ENCODE measurements at regions not wholly inside any gene's neighbourhood (a gene's known extent, or its start where the extent isn't known, plus 50 kb on each side); places are given as distances from the start of the nearest gene placed in this dataset.
"Not testable (repeated sequence)": the region's sequence is repeated elsewhere in the genome, so short reads cannot be mapped to it uniquely, and the experiment has no call there.

GRCh38 chr2:57452634-57453033 lies 594.0 kb upstream of the VRK2 start:
- no peak for ATAC-seq (replicated peaks)
- DNase-seq: no peak
- no peak overlapping the region for H3K4me3 Mint-ChIP-seq
- no peaks in the 10 kb centered on the region for H3K9me3 Mint-ChIP-seq
- no peaks in the 10 kb centered on the region for H3K36me3 Mint-ChIP-seq
- H3K4me1 Mint-ChIP-seq: no peaks in the 10 kb centered on the region
- H3K27me3 Mint-ChIP-seq: no peaks in the 10 kb centered on the region
- no peak overlapping the region for H3K27ac Mint-ChIP-seq

DNA sequence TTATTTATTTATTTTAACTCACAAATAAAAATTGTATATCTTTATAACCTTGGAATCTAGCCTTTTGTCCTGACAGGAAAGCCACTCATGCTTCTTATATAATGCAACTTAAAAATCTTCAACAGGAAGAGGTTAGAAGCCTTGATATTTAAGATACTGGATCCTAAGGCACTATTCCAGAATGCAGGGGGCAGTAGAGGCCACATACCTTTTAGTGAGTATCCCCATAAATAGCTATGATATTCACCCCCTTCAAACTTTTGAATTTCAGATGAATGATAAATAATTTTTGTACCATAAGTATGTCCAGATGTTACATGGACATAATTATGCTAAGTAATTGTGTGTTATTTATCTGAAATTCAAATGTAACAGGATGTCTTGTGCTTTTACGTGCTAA lies 592.7 kb upstream of the VRK2 start:
- H3K4me1 Mint-ChIP-seq: no peaks in the 10 kb centered on the region

GRCh38 chr2:57460396-57461276 lies 586.0 kb upstream of the VRK2 start:
- no peak overlapping the region for H3K27ac Mint-ChIP-seq
- H3K27me3 Mint-ChIP-seq: no peaks in the 10 kb centered on the region
- no peak overlapping the region for H3K4me3 Mint-ChIP-seq
- no peaks in the 10 kb centered on the region for H3K36me3 Mint-ChIP-seq
- H3K4me1 Mint-ChIP-seq: no peaks in the 10 kb centered on the region
- ATAC-seq (replicated peaks) (no peak), DNase-seq (no peak)
- peaks cover 0 to 1% of the 10 kb centered on the region in 2 donors for H3K9me3 Mint-ChIP-seq

More for the DNA sequence above, 592.7 kb upstream of the VRK2 start:
- ATAC-seq (replicated peaks) (no peak), DNase-seq (no peak)
- no peak overlapping the region for H3K27ac Mint-ChIP-seq
- no peak overlapping the region for H3K4me3 Mint-ChIP-seq
- H3K27me3 Mint-ChIP-seq: no peaks in the 10 kb centered on the region
- H3K9me3 Mint-ChIP-seq: peaks cover 0 to 1% of the 10 kb centered on the region in 2 donors
- no peaks in the 10 kb centered on the region for H3K36me3 Mint-ChIP-seq

DNA sequence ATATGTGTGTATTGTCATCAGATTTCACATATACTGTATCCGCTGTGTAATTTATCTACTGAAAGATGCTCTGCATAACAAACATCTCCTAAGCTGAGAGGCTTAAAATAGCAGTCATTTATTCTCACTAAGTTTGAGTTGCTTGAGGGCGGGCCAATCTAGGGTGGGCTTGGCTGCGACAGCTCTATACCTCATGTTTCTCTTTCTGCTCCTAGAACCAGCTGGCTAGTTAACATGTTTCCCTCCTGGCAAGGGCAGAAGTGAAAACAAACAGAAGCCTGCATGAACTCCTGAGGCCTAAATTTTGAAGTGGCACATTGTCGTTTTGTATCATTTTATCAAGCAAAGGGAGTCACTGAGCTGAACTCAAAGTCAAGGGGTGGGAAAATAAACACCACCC lies 585.0 kb upstream of the VRK2 start:
- H3K36me3 Mint-ChIP-seq: no peaks in the 10 kb centered on the region
- H3K27me3 Mint-ChIP-seq: no peaks in the 10 kb centered on the region
- no peaks in the 10 kb centered on the region for H3K4me1 Mint-ChIP-seq
- H3K27ac Mint-ChIP-seq: no peak overlapping the region
- H3K4me3 Mint-ChIP-seq: no peak overlapping the region
- peaks cover 0 to 1% of the 10 kb centered on the region in 2 donors for H3K9me3 Mint-ChIP-seq
- ATAC-seq (replicated peaks): no peak
- DNase-seq: no peak

DNA sequence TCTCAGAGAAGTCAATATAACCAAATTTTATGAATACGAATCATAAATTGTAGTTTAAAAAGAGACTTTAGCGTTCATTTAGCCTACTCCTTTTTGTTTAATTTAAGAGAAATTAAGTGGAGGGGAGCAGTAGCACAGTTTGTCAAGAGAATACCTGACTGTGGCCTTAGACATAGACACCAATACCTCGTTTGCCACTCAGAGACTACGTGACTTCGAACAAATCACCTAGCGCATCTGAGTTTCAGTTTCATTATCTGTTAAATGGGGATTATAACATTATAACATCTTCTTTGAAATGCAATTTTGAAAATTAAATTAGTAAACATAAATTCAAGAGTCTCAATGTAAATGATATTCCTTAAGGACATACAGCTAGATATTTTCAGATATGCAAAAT lies 581.5 kb upstream of the VRK2 start:
- H3K4me1 Mint-ChIP-seq: no peaks in the 10 kb centered on the region
- H3K27me3 Mint-ChIP-seq: no peaks in the 10 kb centered on the region
- no peak overlapping the region for H3K4me3 Mint-ChIP-seq
- DNase-seq: no peak
- H3K36me3 Mint-ChIP-seq: no peaks in the 10 kb centered on the region
- no peaks in the 10 kb centered on the region for H3K9me3 Mint-ChIP-seq
- H3K27ac Mint-ChIP-seq: no peak overlapping the region
- no peak for ATAC-seq (replicated peaks)

GRCh38 chr2:57465967-57466366 lies 580.6 kb upstream of the VRK2 start:
- no peak for DNase-seq
- ATAC-seq (replicated peaks): no peak
- no peaks in the 10 kb centered on the region for H3K36me3 Mint-ChIP-seq
- H3K9me3 Mint-ChIP-seq: no peaks in the 10 kb centered on the region
- H3K4me3 Mint-ChIP-seq: no peak overlapping the region
- H3K27me3 Mint-ChIP-seq: no peaks in the 10 kb centered on the region
- H3K4me1 Mint-ChIP-seq: no peaks in the 10 kb centered on the region
- H3K27ac Mint-ChIP-seq: no peak overlapping the region

GRCh38 chr2:57475391-57475790 lies 571.2 kb upstream of the VRK2 start:
- no peak overlapping the region for H3K27ac Mint-ChIP-seq
- no peaks in the 10 kb centered on the region for H3K4me1 Mint-ChIP-seq
- DNase-seq: no peak
- no peak for ATAC-seq (replicated peaks)
- H3K9me3 Mint-ChIP-seq: no peaks in the 10 kb centered on the region
- H3K4me3 Mint-ChIP-seq: no peak overlapping the region
- no peaks in the 10 kb centered on the region for H3K36me3 Mint-ChIP-seq
- H3K27me3 Mint-ChIP-seq: peaks cover 0 to 5% of the 10 kb centered on the region in 2 donors

DNA sequence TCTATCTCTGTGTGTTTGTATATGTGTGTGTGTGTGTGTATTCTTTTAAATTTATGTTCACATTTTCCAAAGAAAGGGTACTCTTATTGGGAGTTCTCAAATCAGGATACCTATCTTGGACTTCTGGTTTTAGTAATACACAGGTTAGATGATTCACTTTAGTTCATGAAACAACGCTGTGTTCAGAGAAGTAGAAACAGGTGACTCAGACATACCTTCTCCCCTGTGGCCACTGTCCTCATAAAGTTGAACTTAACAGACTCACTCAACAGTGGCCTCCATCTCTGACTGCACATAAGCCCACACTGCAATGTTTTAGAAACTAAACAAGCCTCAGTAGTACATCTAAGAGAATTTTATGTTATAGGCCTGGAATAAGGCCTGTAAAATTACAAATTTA lies 566.6 kb upstream of the VRK2 start:
- no peaks in the 10 kb centered on the region for H3K36me3 Mint-ChIP-seq
- H3K9me3 Mint-ChIP-seq: no peaks in the 10 kb centered on the region
- H3K27me3 Mint-ChIP-seq: peaks cover 0 to 5% of the 10 kb centered on the region in 2 donors
- ATAC-seq (replicated peaks): no peak
- DNase-seq: no peak
- no peak overlapping the region for H3K4me3 Mint-ChIP-seq
- H3K27ac Mint-ChIP-seq: no peak overlapping the region
- no peaks in the 10 kb centered on the region for H3K4me1 Mint-ChIP-seq

- ATAC-seq (replicated peaks) (no peak), DNase-seq (no peak)
- Mint-ChIP-seq H3K27me3 (no peaks in the 10 kb centered on the region), H3K9me3 (no peaks in the 10 kb centered on the region), H3K4me3 (no peak overlapping the region), H3K27ac (no peak overlapping the region), H3K4me1 (no peaks in the 10 kb centered on the region), H3K36me3 (no peaks in the 10 kb centered on the region)
Observed at GRCh38 chr2:57488061-57488460, 558.5 kb upstream of the VRK2 start.

DNA sequence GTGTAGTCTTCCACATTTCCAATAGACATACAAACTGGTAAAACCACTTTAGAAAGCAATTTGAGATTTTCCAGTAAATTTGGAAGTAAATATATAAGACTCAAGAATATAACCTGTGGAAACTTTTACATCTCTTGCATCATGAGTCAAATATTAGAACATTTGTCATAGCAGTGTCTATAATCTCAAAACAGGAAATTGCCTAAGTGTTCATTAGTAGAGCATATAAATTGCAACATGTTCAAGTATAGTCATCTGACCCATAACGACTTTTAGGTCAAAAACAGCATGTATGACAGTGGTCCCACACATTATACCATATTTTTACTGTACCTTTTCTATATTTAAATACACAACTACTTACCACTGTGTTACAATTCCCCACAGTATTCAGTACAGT lies 555.9 kb upstream of the VRK2 start:
- Mint-ChIP-seq H3K36me3 (no peaks in the 10 kb centered on the region), H3K27ac (no peak overlapping the region), H3K9me3 (peaks cover 0 to 1% of the 10 kb centered on the region in 2 donors), H3K4me3 (no peak overlapping the region), H3K27me3 (no peaks in the 10 kb centered on the region), H3K4me1 (no peaks in the 10 kb centered on the region)
- ATAC-seq (replicated peaks) (no peak), DNase-seq (no peak)

- Mint-ChIP-seq H3K4me1 (no peaks in the 10 kb centered on the region), H3K9me3 (peaks cover 0 to 1% of the 10 kb centered on the region in 2 donors), H3K36me3 (no peaks in the 10 kb centered on the region), H3K4me3 (no peak overlapping the region), H3K27ac (no peak overlapping the region), H3K27me3 (no peaks in the 10 kb centered on the region)
- DNase-seq (no peak), ATAC-seq (replicated peaks) (no peak)
Observed at GRCh38 chr2:57491213-57491612, 555.4 kb upstream of the VRK2 start.

GRCh38 chr2:57493966-57494365 lies 552.6 kb upstream of the VRK2 start:
- not testable (repeated sequence) for H3K9me3 Mint-ChIP-seq; H3K27me3 Mint-ChIP-seq; H3K27ac Mint-ChIP-seq; H3K4me3 Mint-ChIP-seq; ATAC-seq (replicated peaks); H3K4me1 Mint-ChIP-seq; H3K36me3 Mint-ChIP-seq; DNase-seq

DNA sequence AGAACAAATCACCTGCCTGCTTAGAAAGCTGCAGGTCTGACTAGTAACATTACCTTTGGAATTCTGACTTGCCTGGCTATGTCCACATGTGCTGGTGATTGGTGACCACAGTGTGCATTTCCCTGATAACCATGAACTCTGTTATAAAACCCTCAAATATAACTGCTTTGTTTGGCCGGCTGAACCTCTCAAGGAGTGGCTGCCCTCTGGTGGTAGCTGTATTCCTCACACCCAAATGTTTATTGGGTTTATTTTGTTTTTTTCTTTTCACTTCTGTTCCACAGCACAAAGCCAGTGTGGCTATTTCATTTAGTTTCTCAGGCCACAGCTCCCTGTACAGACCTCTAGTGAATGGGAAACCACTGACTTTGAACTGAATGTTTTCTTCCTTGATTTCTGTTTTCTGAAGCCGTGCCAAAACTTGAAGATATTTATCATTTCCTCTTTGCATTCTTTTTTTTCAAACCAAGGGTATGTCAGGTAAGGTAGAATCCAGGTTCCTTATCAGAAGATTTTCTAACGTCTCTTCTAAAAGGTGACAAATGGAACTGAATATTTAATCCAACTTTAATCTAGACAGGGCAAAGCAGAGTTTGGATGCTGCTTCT lies 549.0 kb upstream of the VRK2 start:
- peaks cover 0 to 1% of the 10 kb centered on the region in 2 donors for H3K9me3 Mint-ChIP-seq
- no peak overlapping the region for H3K4me3 Mint-ChIP-seq
- H3K4me1 Mint-ChIP-seq: peaks cover 3 to 7% of the 10 kb centered on the region in 2 donors
- H3K27me3 Mint-ChIP-seq: peaks cover 7% of the 10 kb centered on the region in 2 donors
- H3K36me3 Mint-ChIP-seq: no peaks in the 10 kb centered on the region
- no peak overlapping the region for H3K27ac Mint-ChIP-seq
- ATAC-seq (replicated peaks) (peak; percentile 54 to 59), DNase-seq (peak; percentile 15)

- DNase-seq (no peak), ATAC-seq (replicated peaks) (no peak)
- H3K9me3 Mint-ChIP-seq: no peaks in the 10 kb centered on the region
- no peak overlapping the region for H3K4me3 Mint-ChIP-seq
- H3K4me1 Mint-ChIP-seq: no peaks in the 10 kb centered on the region
- H3K27me3 Mint-ChIP-seq: no peaks in the 10 kb centered on the region
- H3K36me3 Mint-ChIP-seq: no peaks in the 10 kb centered on the region
- no peak overlapping the region for H3K27ac Mint-ChIP-seq
Observed at GRCh38 chr2:57504787-57505186, 541.8 kb upstream of the VRK2 start.

DNA sequence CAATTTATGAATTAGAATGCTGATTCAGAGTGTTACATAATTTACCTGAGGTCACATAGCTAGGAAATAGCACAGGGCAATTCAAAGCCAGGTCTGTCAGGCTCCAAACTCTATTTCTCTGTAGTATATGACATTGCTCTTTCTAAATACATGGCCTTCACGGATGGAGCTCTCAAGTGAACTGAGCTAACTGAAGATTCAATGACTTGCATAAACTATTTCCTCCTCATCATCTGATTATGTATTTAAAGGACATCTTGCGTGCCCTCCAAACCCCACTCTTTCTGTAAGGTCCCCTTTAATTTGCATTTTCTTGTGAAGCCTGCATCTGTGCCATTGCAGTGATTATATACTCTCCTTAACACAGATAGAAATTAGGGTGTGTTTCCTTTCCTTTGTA lies 537.4 kb upstream of the VRK2 start:
- Mint-ChIP-seq H3K36me3 (no peaks in the 10 kb centered on the region), H3K4me1 (no peaks in the 10 kb centered on the region), H3K4me3 (no peak overlapping the region), H3K27ac (no peak overlapping the region), H3K27me3 (no peaks in the 10 kb centered on the region), H3K9me3 (no peaks in the 10 kb centered on the region)
- DNase-seq: no peak
- ATAC-seq (replicated peaks): no peak

All from stimulated activated naive B cell treated with anti-CD40 and anti-IgM and Interleukin-4, amounts not matched to agents 10 μg/mL and 1 μg/mL and 100 μg/mL, for 72 hours (primary cell).